Prostate gland (tissue), 2 donors: ENCODE measurements at regions not wholly inside any gene's neighbourhood (a gene's known extent, or its start where the extent isn't known, plus 50 kb on each side); places are given as distances from the start of the nearest gene placed in this dataset.

ENCODE experiments used
- POLR2A ChIP-seq: fragments of 450-650 bp; IDR thresholded peaks from one replicate; pipeline ENCODE4 v1.6.1; 2016; ENCODE audit warnings: antibody characterized with exemption, mild to moderate bottlenecking
- POLR2AphosphoS5 ChIP-seq: sonication (generic); formaldehyde crosslinking; IDR thresholded peaks from one replicate; pipeline ENCODE4 v1.6.1; 2017; ENCODE audit warnings: antibody characterized with exemption
- TF ChIP-seq, protein P1 (sequence below), 4 experiments: fragments of 200-600 bp in 2 of 4; fragments of 450-650 bp in 2 of 4; sonication (generic) in 2 of 4; IDR thresholded peaks; 1 replicate in 3 of 4; 2 replicates in 1 of 4; pipeline ENCODE4 v1.5.1; 2016 to 2019; ENCODE audit warnings: antibody characterized with exemption in 4 of 4, mild to moderate bottlenecking in 2 of 4, moderate library complexity in 2 of 4

DNA sequence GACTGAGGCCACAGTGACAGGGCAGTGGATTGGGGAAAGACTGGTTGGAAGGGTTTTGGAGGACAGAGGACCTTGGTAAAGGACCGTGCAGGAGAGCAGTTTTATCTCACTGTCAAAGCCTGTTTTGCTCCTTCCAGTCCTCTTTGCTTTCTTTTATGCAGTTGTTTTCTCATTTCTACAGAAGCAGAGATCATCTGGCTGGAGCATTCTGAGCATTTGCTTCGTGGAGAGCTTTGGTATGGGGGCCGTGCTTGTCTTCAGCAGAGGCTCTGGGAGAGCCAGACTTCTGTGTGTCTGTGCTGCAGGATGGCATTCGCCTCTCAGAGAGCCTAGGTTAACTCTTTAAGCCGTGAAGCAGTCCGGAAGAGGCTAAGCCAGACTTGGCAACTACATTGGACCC, 171.8 kb upstream of the TUT7 start:
- TF ChIP-seq, protein P1, sequence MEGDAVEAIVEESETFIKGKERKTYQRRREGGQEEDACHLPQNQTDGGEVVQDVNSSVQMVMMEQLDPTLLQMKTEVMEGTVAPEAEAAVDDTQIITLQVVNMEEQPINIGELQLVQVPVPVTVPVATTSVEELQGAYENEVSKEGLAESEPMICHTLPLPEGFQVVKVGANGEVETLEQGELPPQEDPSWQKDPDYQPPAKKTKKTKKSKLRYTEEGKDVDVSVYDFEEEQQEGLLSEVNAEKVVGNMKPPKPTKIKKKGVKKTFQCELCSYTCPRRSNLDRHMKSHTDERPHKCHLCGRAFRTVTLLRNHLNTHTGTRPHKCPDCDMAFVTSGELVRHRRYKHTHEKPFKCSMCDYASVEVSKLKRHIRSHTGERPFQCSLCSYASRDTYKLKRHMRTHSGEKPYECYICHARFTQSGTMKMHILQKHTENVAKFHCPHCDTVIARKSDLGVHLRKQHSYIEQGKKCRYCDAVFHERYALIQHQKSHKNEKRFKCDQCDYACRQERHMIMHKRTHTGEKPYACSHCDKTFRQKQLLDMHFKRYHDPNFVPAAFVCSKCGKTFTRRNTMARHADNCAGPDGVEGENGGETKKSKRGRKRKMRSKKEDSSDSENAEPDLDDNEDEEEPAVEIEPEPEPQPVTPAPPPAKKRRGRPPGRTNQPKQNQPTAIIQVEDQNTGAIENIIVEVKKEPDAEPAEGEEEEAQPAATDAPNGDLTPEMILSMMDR (IDR thresholded peaks at IDR 0.05): no peak
- TF ChIP-seq POLR2A (no peak), POLR2AphosphoS5 (no peak)
